K562 (cell line): ENCODE measurements at regions not wholly inside any gene's neighbourhood (a gene's known extent, or its start where the extent isn't known, plus 50 kb on each side); places are given as distances from the start of the nearest gene placed in this dataset.

ENCODE experiments used
- ATAC-seq: fragments of 200-7000 bp; cut with Tn5 transposase; 3 replicates; pipeline ENCODE4 v1.9.1; 2020; ENCODE audit warnings: moderate library complexity
- BruUV-seq: library from RNA; stranded (reverse); fragments of 400-500 nt; replicated peaks from 2 replicates; lab custom pipeline; 2021; lab: Mats Ljungman, UMichigan
- CTCF ChIA-PET: fragments of 300-600 bp; formaldehyde crosslinking; extraction: SDS; loops from one replicate; lab custom pipeline; 2021; ENCODE audit warnings: low intra/inter-chr PET ratio; lab: Yijun Ruan, JAX
- POLR2A ChIA-PET: fragments of 300-600, 350-650 bp; sonication (Branson Sonifier 250); formaldehyde crosslinking; extraction: SDS; loops from one replicate; lab custom pipeline; 2021; ENCODE audit warnings: antibody characterized with exemption, inconsistent platforms; lab: Yijun Ruan, JAX
- DNase-seq, 4 experiments: peaks; one replicate each; pipeline versions ENCODE4 v3.0.0 to v3.0.0-alpha.2; 2011 to 2018; ENCODE audit warnings: low spot score in 3 of 4, mixed read lengths in 3 of 4; ENCODE audit errors: extremely low read depth in 1 of 4
- FAIRE-seq: peaks from 2 replicates; lab custom pipeline; 2011; peaks lifted over from hg19 to GRCh38; lab: Jason Lieb, UNC
- H2AFZ ChIP-seq: 2 replicates; pipeline ENCODE4 v1.6.0; 2011; ENCODE audit warnings: low read depth, low read length, control low read depth, inconsistent platforms
- H3K27ac ChIP-seq: fragments of 200-600 bp; 3 replicates; pipeline ENCODE4 v1.8.0; 2011; ENCODE audit warnings: low read depth, mild to moderate bottlenecking, control low read depth, inconsistent platforms, low read length, moderate library complexity, mixed read lengths; ENCODE audit errors: extremely low read depth
- H3K27me3 ChIP-seq, 2 experiments: fragments of 300-600 bp in 1 of 2; 2 replicates in 1 of 2; 3 replicates in 1 of 2; pipeline versions ENCODE4 v1.6.0 to v1.8.0; 2011; ENCODE audit warnings: inconsistent platforms in 2 of 2, low read length in 2 of 2, mild to moderate bottlenecking in 1 of 2, mixed read lengths in 1 of 2, moderate library complexity in 1 of 2; ENCODE audit not compliant: control insufficient read depth in 2 of 2, insufficient read depth in 2 of 2
- H3K36me3 ChIP-seq: fragments of 300-600 bp; 3 replicates; pipeline ENCODE4 v1.8.0; 2011; ENCODE audit warnings: mild to moderate bottlenecking, low read length, inconsistent platforms; ENCODE audit not compliant: control insufficient read depth, insufficient read depth
- H3K4me1 ChIP-seq, 2 experiments: fragments of 200-600 bp in 1 of 2; replicated peaks in 1 of 2; 2 replicates in 1 of 2; 3 replicates in 1 of 2; pipeline versions ENCODE4 v1.5.1 to v1.8.0; 2011; ENCODE audit warnings: inconsistent platforms in 2 of 2, low read length in 2 of 2, mild to moderate bottlenecking in 1 of 2, mixed read lengths in 1 of 2, moderate library complexity in 1 of 2; ENCODE audit not compliant: control insufficient read depth in 2 of 2, insufficient read depth in 2 of 2
- H3K4me2 ChIP-seq: 2 replicates; pipeline ENCODE4 v1.6.1; 2011; ENCODE audit warnings: low read length, control low read depth, inconsistent platforms, mixed read lengths; ENCODE audit not compliant: insufficient read depth
- H3K4me3 ChIP-seq: fragments of 200-600 bp; sonication (generic), shearing (Covaris generic); 2 replicates; pipeline ENCODE4 v1.5.1; 2016; ENCODE audit warnings: control low read depth, inconsistent platforms
- H3K79me2 ChIP-seq: fragments of 200-600 bp; 3 replicates; pipeline ENCODE4 v1.8.0; 2011; ENCODE audit warnings: low read length, inconsistent platforms; ENCODE audit not compliant: control insufficient read depth, insufficient read depth
- H3K9ac ChIP-seq, 2 experiments: 2 replicates each; pipeline versions ENCODE4 v1.6.0 to v1.6.1; 2011; ENCODE audit warnings: low read depth in 2 of 2, low read length in 2 of 2, control low read depth in 1 of 2, inconsistent platforms in 1 of 2, mild to moderate bottlenecking in 1 of 2, mixed read lengths in 1 of 2; ENCODE audit not compliant: insufficient read depth in 1 of 2
- H3K9me1 ChIP-seq: one replicate; pipeline ENCODE4 v1.6.0; 2011; ENCODE audit warnings: inconsistent platforms, mild to moderate bottlenecking, low read length, moderate library complexity; ENCODE audit not compliant: control insufficient read depth, insufficient read depth
- H3K9me3 ChIP-seq: replicated peaks from 2 replicates; pipeline ENCODE4 v1.5.1; 2011; ENCODE audit warnings: low read depth, low read length, inconsistent platforms; ENCODE audit not compliant: control insufficient read depth, insufficient read depth
- H4K20me1 ChIP-seq: replicated peaks from 2 replicates; pipeline ENCODE4 v1.6.1; 2011; ENCODE audit warnings: low read length, inconsistent platforms, mixed read lengths; ENCODE audit not compliant: control insufficient read depth, insufficient read depth
- BRD9 ChIP-seq: fragments of 450-650 bp; IDR thresholded peaks from 2 replicates; pipeline ENCODE4 v1.6.1; 2018; ENCODE audit warnings: low read depth; ENCODE audit not compliant: partially characterized antibody
- CAMTA2 ChIP-seq: fragments of 250-450 bp; sonication (Bioruptor Pico); conservative IDR thresholded peaks from 2 replicates; pipeline ENCODE4 v1.5.1; 2022
- GTF2F1 ChIP-seq: IDR thresholded peaks from 2 replicates; pipeline ENCODE4 v1.6.1; 2011; ENCODE audit warnings: low read depth, low read length, improper control_type of control experiment
- HDAC1 ChIP-seq, 2 experiments: fragments of 450-650 bp; IDR thresholded peaks; 2 replicates each; pipeline ENCODE4 v1.6.1; 2016 to 2017; ENCODE audit warnings: inconsistent platforms in 1 of 2, mild to moderate bottlenecking in 1 of 2, moderate library complexity in 1 of 2
- HMG20B ChIP-seq: fragments of 250-450 bp; sonication (Bioruptor Pico); IDR thresholded peaks from 2 replicates; pipeline ENCODE4 v1.5.0; 2021; ENCODE audit warnings: mild to moderate bottlenecking
- KLF10 ChIP-seq: fragments of 250-450 bp; sonication (Bioruptor Pico); IDR thresholded peaks from 2 replicates; pipeline ENCODE4 v1.6.1; 2021; ENCODE audit warnings: matching md5 sums
- KLF16 ChIP-seq: IDR thresholded peaks from 2 replicates; pipeline ENCODE4 v1.6.1; 2016; ENCODE audit warnings: antibody characterized with exemption
- RAD21 ChIP-seq, 2 experiments: fragments of 250-450 bp in 1 of 2; fragments of 450-650 bp in 1 of 2; sonication (Bioruptor Pico) in 1 of 2; formaldehyde crosslinking in 1 of 2; IDR thresholded peaks in 1 of 2; conservative IDR thresholded peaks in 1 of 2; 2 replicates each; pipeline versions ENCODE4 v1.4.0 to v1.8.0; 2020 to 2022; ENCODE audit warnings: mild to moderate bottlenecking in 2 of 2, moderate library complexity in 1 of 2
- RBM39 ChIP-seq: fragments of 200-400 bp; formaldehyde crosslinking; optimal IDR thresholded peaks from 2 replicates; pipeline ENCODE3; 2018; ENCODE audit warnings: low read depth, low read length
- TBL1XR1 ChIP-seq, 2 experiments: IDR thresholded peaks; 2 replicates each; pipeline ENCODE4 v1.6.1; 2012; ENCODE audit warnings: improper control_type of control experiment in 2 of 2, low read length in 2 of 2, mild to moderate bottlenecking in 1 of 2
- XRCC5 ChIP-seq: fragments of 200-400 bp; formaldehyde crosslinking; IDR thresholded peaks from 2 replicates; pipeline ENCODE4 v1.6.1; 2017; ENCODE audit warnings: low read depth, mild to moderate bottlenecking, low read length
- ZC3H8 ChIP-seq: fragments of 450-650 bp; IDR thresholded peaks from 2 replicates; pipeline ENCODE4 v1.6.1; 2017
- ZNF184 ChIP-seq: sonication (generic); formaldehyde crosslinking; IDR thresholded peaks from 2 replicates; pipeline ENCODE4 v1.5.0; 2020; ENCODE audit warnings: missing genetic modification reagents
- WGBS: fragments of 100-300 bp; shearing (Covaris generic); methylation state at CpG from one replicate; pipeline ENCODE4 v1.1.6; 2016; ENCODE audit warnings: low coverage, mixed read lengths; ENCODE audit not compliant: insufficient coverage; ENCODE audit errors: missing lambda C conversion rate; 5-methylcytosine and 5-hydroxymethylcytosine counted together
- in situ Hi-C: fragments of 300-500 bp; cut with MboI; formaldehyde crosslinking; loops from 4 replicates; pipeline ENCODE4 v1.15.0; 2018; ENCODE audit warnings: inconsistent platforms, mixed read lengths
- intact Hi-C: fragments of 100-400 bp; cut with micrococcal nuclease; formaldehyde crosslinking; loops from 2 replicates; pipeline ENCODE4 v1.14.2; 2022
- TF ChIP-seq, protein P1 (sequence below): sonication (generic); formaldehyde crosslinking; IDR thresholded peaks from 2 replicates; pipeline ENCODE4 v1.8.1; 2023; ENCODE audit warnings: mild to moderate bottlenecking, missing genetic modification reagents, moderate library complexity

DNA sequence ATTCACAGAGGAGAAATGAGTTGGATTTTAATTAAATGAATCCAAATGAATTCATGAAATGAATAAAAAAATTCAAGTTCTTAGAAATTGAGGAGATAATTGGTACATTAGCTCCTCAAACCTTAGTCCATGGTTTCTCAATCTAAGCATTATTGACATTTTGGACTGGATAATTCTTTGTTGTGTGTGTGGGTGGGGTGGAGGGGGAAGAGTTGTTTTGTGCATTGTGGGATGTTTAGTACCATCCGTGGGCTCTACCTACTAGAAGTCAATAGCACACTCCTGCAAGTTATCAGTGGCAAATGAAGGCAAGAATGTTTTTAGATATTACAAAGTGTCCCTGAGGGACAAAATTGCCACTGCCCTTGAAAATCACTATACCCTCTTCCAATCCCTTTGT lies 431.9 kb downstream of the PLPP3 start:
- Histone ChIP-seq H3K4me3 (no peak overlapping the region), H3K4me2 (no peak overlapping the region), H2AFZ (no peak overlapping the region), H3K79me2 (no peaks in the 10 kb centered on the region), H4K20me1 (no peaks in the 10 kb centered on the region), H3K9ac (no peak overlapping the region), H3K27me3 (no peaks in the 10 kb centered on the region), H3K9me3 (0 out of 2 replicates have a peak, but pooled peaks cover 2% of the 10 kb centered on the region), H3K4me1 (no peaks in the 10 kb centered on the region), H3K9me1 (no peaks in the 10 kb centered on the region), H3K36me3 (no peaks in the 10 kb centered on the region), H3K27ac (no peak overlapping the region)
- TF ChIP-seq HDAC1 (IDR thresholded peaks at IDR 0.05) (no peak), KLF16 (no peak), HMG20B (CRISPR knock-in tag) (no peak), ZC3H8 (no peak), BRD9 (no peak), GTF2F1 (no peak), CAMTA2 (CRISPR knock-in tag) (no peak), RBM39 (no peak), ZNF184 (no peak), KLF10 (no peak), RAD21 (CRISPR knock-in tag; conservative IDR thresholded peaks at IDR 0.05 in 1 of 2, IDR thresholded peaks at IDR 0.05 in 1 of 2) (no peak), TBL1XR1 (IDR thresholded peaks at IDR 0.05; ENCODE audit: low read length in 2 of 2) (no peak), XRCC5 (no peak)
- TF ChIP-seq, protein P1, sequence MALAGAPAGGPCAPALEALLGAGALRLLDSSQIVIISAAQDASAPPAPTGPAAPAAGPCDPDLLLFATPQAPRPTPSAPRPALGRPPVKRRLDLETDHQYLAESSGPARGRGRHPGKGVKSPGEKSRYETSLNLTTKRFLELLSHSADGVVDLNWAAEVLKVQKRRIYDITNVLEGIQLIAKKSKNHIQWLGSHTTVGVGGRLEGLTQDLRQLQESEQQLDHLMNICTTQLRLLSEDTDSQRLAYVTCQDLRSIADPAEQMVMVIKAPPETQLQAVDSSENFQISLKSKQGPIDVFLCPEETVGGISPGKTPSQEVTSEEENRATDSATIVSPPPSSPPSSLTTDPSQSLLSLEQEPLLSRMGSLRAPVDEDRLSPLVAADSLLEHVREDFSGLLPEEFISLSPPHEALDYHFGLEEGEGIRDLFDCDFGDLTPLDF = no peak
- in situ Hi-C loops = no loop called here
- ChIA-PET CTCF (no interaction called here), POLR2A (interaction anchor here (0.6 kb wide), 1 partner anchor 131 kb away, joined by 3 read pairs; no protein-coding TSS in a partner anchor)
- no peak for FAIRE-seq
- ATAC-seq = no peak
- WGBS = 0% methylated on average over 1 of the region's 1 CpG
- DNase-seq = no peak
- BruUV-seq = no TSS peak
- intact Hi-C loops = no loop called here
